SK-N-SH (cell line): ENCODE measurements at regions not wholly inside any gene's neighbourhood (a gene's known extent, or its start where the extent isn't known, plus 50 kb on each side); places are given as distances from the start of the nearest gene placed in this dataset.

ENCODE experiments used
- CHD2 ChIP-seq: fragments of 150-350 bp; IDR thresholded peaks from 2 replicates; pipeline ENCODE4 v1.6.1; 2018; ENCODE audit warnings: low read length; ENCODE audit not compliant: partially characterized antibody
- FOSL2 ChIP-seq: IDR thresholded peaks from 2 replicates; pipeline ENCODE4 v1.4.0; 2012; ENCODE audit warnings: low read depth, mild to moderate bottlenecking, moderate library complexity, borderline replicate concordance
- GABPA ChIP-seq: IDR thresholded peaks from 2 replicates; pipeline ENCODE4 v1.4.0; 2012; ENCODE audit warnings: low read depth, mild to moderate bottlenecking
- MAX ChIP-seq: IDR thresholded peaks from 2 replicates; pipeline ENCODE4 v1.4.0; 2012; ENCODE audit warnings: low read depth
- MXI1 ChIP-seq: IDR thresholded peaks from 2 replicates; pipeline ENCODE4 v1.6.1; 2012; ENCODE audit warnings: mild to moderate bottlenecking, low read depth, low read length, improper control_type of control experiment
- NRF1 ChIP-seq: IDR thresholded peaks from 2 replicates; pipeline ENCODE4 v1.6.1; 2012; ENCODE audit warnings: low read depth, mild to moderate bottlenecking, low read length
- POLR2AphosphoS5 ChIP-seq: IDR thresholded peaks from 2 replicates; pipeline ENCODE4 v1.6.1; 2012; ENCODE audit warnings: low read depth, low read length
- REST ChIP-seq: IDR thresholded peaks from 2 replicates; pipeline ENCODE4 v1.6.1; 2012; ENCODE audit warnings: mild to moderate bottlenecking, low read depth, low read length, moderate library complexity
- TAF1 ChIP-seq: IDR thresholded peaks from 2 replicates; pipeline ENCODE4 v1.6.1; 2012; ENCODE audit warnings: low read depth, mild to moderate bottlenecking, low read length, moderate library complexity, borderline replicate concordance
- USF2 ChIP-seq: fragments of 150-350 bp; IDR thresholded peaks from 2 replicates; pipeline ENCODE4 v1.6.1; 2017; ENCODE audit warnings: antibody characterized with exemption, low read length, low read depth, borderline replicate concordance
- TF ChIP-seq, protein P1 (sequence below): fragments of 200-600 bp; sonication (generic); IDR thresholded peaks from 2 replicates; pipeline ENCODE4 v1.6.1; 2017; ENCODE audit warnings: antibody characterized with exemption, mild to moderate bottlenecking, moderate library complexity
- TF ChIP-seq, protein P2 (sequence below): IDR thresholded peaks from 2 replicates; pipeline ENCODE4 v1.4.0; 2012; ENCODE audit warnings: low read depth, borderline replicate concordance

GRCh38 chr9:106218427-106218826 is 524.1 kb downstream of the TMEM38B start:
- TF ChIP-seq GABPA = no peak
- TF ChIP-seq, protein P1, sequence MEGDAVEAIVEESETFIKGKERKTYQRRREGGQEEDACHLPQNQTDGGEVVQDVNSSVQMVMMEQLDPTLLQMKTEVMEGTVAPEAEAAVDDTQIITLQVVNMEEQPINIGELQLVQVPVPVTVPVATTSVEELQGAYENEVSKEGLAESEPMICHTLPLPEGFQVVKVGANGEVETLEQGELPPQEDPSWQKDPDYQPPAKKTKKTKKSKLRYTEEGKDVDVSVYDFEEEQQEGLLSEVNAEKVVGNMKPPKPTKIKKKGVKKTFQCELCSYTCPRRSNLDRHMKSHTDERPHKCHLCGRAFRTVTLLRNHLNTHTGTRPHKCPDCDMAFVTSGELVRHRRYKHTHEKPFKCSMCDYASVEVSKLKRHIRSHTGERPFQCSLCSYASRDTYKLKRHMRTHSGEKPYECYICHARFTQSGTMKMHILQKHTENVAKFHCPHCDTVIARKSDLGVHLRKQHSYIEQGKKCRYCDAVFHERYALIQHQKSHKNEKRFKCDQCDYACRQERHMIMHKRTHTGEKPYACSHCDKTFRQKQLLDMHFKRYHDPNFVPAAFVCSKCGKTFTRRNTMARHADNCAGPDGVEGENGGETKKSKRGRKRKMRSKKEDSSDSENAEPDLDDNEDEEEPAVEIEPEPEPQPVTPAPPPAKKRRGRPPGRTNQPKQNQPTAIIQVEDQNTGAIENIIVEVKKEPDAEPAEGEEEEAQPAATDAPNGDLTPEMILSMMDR = no peak
- no peak for TF ChIP-seq POLR2AphosphoS5
- TF ChIP-seq REST = no peak
- no peak for TF ChIP-seq TAF1
- TF ChIP-seq CHD2 = no peak
- no peak for TF ChIP-seq MAX
- TF ChIP-seq NRF1 = no peak
- TF ChIP-seq USF2 = no peak
- TF ChIP-seq FOSL2 = no peak
- no peak for TF ChIP-seq MXI1
- TF ChIP-seq, protein P2, sequence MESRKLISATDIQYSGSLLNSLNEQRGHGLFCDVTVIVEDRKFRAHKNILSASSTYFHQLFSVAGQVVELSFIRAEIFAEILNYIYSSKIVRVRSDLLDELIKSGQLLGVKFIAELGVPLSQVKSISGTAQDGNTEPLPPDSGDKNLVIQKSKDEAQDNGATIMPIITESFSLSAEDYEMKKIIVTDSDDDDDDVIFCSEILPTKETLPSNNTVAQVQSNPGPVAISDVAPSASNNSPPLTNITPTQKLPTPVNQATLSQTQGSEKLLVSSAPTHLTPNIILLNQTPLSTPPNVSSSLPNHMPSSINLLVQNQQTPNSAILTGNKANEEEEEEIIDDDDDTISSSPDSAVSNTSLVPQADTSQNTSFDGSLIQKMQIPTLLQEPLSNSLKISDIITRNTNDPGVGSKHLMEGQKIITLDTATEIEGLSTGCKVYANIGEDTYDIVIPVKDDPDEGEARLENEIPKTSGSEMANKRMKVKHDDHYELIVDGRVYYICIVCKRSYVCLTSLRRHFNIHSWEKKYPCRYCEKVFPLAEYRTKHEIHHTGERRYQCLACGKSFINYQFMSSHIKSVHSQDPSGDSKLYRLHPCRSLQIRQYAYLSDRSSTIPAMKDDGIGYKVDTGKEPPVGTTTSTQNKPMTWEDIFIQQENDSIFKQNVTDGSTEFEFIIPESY = no peak
